HG02943 (cell line): ENCODE measurements at regions not wholly inside any gene's neighbourhood (a gene's known extent, or its start where the extent isn't known, plus 50 kb on each side); places are given as distances from the start of the nearest gene placed in this dataset.
"Not testable (repeated sequence)": the region's sequence is repeated elsewhere in the genome, so short reads cannot be mapped to it uniquely, and the experiment has no call there.

Experiments
- ATAC-seq: cut with Tn5 transposase; IDR thresholded peaks from one replicate; pipeline ENCODE4 v1.9.1; 2021; ENCODE audit warnings: mild to moderate bottlenecking, low read depth, moderate library complexity; ENCODE audit not compliant: unreplicated experiment

GRCh38 chr14:86788224-86788623 is 1204.8 kb downstream of the GALC start:
- ATAC-seq: no peak

GRCh38 chr14:86787717-86788116 is 1205.3 kb downstream of the GALC start:
- no peak for ATAC-seq

- no peak for ATAC-seq
These were observed 1210.8 kb downstream of the GALC start for GRCh38 chr14:86782092-86782580.

- no peak for ATAC-seq
These were observed 1212.0 kb downstream of the GALC start for GRCh38 chr14:86780876-86781510.

- ATAC-seq: no peak
These were observed 1212.5 kb downstream of the GALC start for GRCh38 chr14:86780461-86780860.

GRCh38 chr14:86779416-86779815 is 1213.6 kb downstream of the GALC start:
- ATAC-seq: no peak

GRCh38 chr14:86777963-86778602 is 1214.9 kb downstream of the GALC start:
- no peak for ATAC-seq

GRCh38 chr14:86775896-86776295 is 1217.1 kb downstream of the GALC start:
- not testable (repeated sequence) for ATAC-seq

- ATAC-seq: no peak
These were observed 1218.1 kb downstream of the GALC start for GRCh38 chr14:86774916-86775315.

- no peak for ATAC-seq
These were observed 1220.9 kb downstream of the GALC start for GRCh38 chr14:86772075-86772474.

GRCh38 chr14:86770186-86770585 is 1222.8 kb downstream of the GALC start:
- no peak for ATAC-seq

GRCh38 chr14:86766469-86766868 is 1226.5 kb downstream of the GALC start:
- no peak for ATAC-seq

- ATAC-seq: no peak
These were observed 1231.4 kb downstream of the GALC start for GRCh38 chr14:86761611-86762010.

- ATAC-seq: no peak
These were observed 1226.7 kb downstream of the FLRT2 start for GRCh38 chr14:86756521-86757190.

- not testable (repeated sequence) for ATAC-seq
These were observed 1220.5 kb downstream of the FLRT2 start for GRCh38 chr14:86750488-86750887.

- ATAC-seq: no peak
These were observed 1209.8 kb downstream of the FLRT2 start for GRCh38 chr14:86739761-86740160.

- ATAC-seq: not testable (repeated sequence)
These were observed 1201.5 kb downstream of the FLRT2 start for GRCh38 chr14:86731427-86731826.

- no peak for ATAC-seq
These were observed 1193.3 kb downstream of the FLRT2 start for GRCh38 chr14:86723254-86723624.

- ATAC-seq: no peak
These were observed 1192.8 kb downstream of the FLRT2 start for GRCh38 chr14:86722612-86723253.

- ATAC-seq: no peak
These were observed 1184.6 kb downstream of the FLRT2 start for GRCh38 chr14:86714575-86714974.

GRCh38 chr14:86714153-86714552 is 1184.2 kb downstream of the FLRT2 start:
- ATAC-seq: no peak
